HEK293T (cell line): ENCODE measurements at regions not wholly inside any gene's neighbourhood (a gene's known extent, or its start where the extent isn't known, plus 50 kb on each side); places are given as distances from the start of the nearest gene placed in this dataset.

Source experiments
- CTCF ChIA-PET: fragments of 350-600 bp; formaldehyde crosslinking; extraction: SDS; loops from one replicate; lab custom pipeline; 2021; ENCODE audit warnings: antibody characterized with exemption, inconsistent platforms; lab: Yijun Ruan, JAX
- POLR2A ChIA-PET: fragments of 350-600 bp; formaldehyde crosslinking; extraction: SDS; loops from one replicate; lab custom pipeline; 2020; ENCODE audit warnings: antibody characterized with exemption, inconsistent platforms; lab: Yijun Ruan, JAX
- DNase-seq: peaks from one replicate; pipeline ENCODE4 v3.0.0; 2012; ENCODE audit warnings: mixed read lengths; ENCODE audit errors: extremely low spot score
- ARNT ChIP-seq: fragments of 450-650 bp; IDR thresholded peaks from 2 replicates; pipeline ENCODE4 v1.6.1; 2017; ENCODE audit warnings: mild to moderate bottlenecking
- BHLHE40 ChIP-seq: fragments of 450-650 bp; IDR thresholded peaks from 2 replicates; pipeline ENCODE4 v1.6.1; 2016; ENCODE audit warnings: mild to moderate bottlenecking, moderate library complexity, borderline replicate concordance
- CTBP1 ChIP-seq: fragments of 450-650 bp; IDR thresholded peaks from 2 replicates; pipeline ENCODE4 v1.6.1; 2016; ENCODE audit warnings: borderline replicate concordance
- ELF4 ChIP-seq: fragments of 450-650 bp; IDR thresholded peaks from 2 replicates; pipeline ENCODE4 v1.6.1; 2017; ENCODE audit warnings: antibody characterized with exemption
- FOXA1 ChIP-seq: fragments of 450-650 bp; IDR thresholded peaks from 2 replicates; pipeline ENCODE4 v1.6.1; 2016; ENCODE audit warnings: mild to moderate bottlenecking
- FOXK2 ChIP-seq: fragments of 450-650 bp; IDR thresholded peaks from 2 replicates; pipeline ENCODE4 v1.6.1; 2016; ENCODE audit warnings: mild to moderate bottlenecking
- FOXM1 ChIP-seq: fragments of 450-650 bp; IDR thresholded peaks from 2 replicates; pipeline ENCODE4 v1.6.1; 2017; ENCODE audit warnings: mild to moderate bottlenecking, borderline replicate concordance
- HDGF ChIP-seq: fragments of 450-650 bp; IDR thresholded peaks from 2 replicates; pipeline ENCODE4 v1.6.1; 2017; ENCODE audit warnings: antibody characterized with exemption, borderline replicate concordance
- L3MBTL2 ChIP-seq: fragments of 450-650 bp; conservative IDR thresholded peaks from 2 replicates; pipeline ENCODE4 v1.6.1; 2016; ENCODE audit warnings: mild to moderate bottlenecking
- LEF1 ChIP-seq: fragments of 450-650 bp; IDR thresholded peaks from 2 replicates; pipeline ENCODE4 v1.6.1; 2017; ENCODE audit warnings: mild to moderate bottlenecking, borderline replicate concordance
- NFRKB ChIP-seq: fragments of 450-650 bp; IDR thresholded peaks from 2 replicates; pipeline ENCODE4 v1.6.1; 2016; ENCODE audit warnings: mild to moderate bottlenecking, moderate library complexity
- SP1 ChIP-seq: fragments of 450-650 bp; IDR thresholded peaks from 2 replicates; pipeline ENCODE4 v1.6.1; 2017
- SUZ12 ChIP-seq: fragments of 450-650 bp; IDR thresholded peaks from 2 replicates; pipeline ENCODE4 v1.6.1; 2016; ENCODE audit warnings: mild to moderate bottlenecking
- TARDBP ChIP-seq: fragments of 450-650 bp; IDR thresholded peaks from 2 replicates; pipeline ENCODE4 v1.6.1; 2016
- ZNF384 ChIP-seq: fragments of 450-650 bp; IDR thresholded peaks from 2 replicates; pipeline ENCODE4 v1.6.1; 2016
- TF ChIP-seq, protein P1 (sequence below): fragments of 450-650 bp; IDR thresholded peaks from 2 replicates; pipeline ENCODE4 v1.6.1; 2016

DNA sequence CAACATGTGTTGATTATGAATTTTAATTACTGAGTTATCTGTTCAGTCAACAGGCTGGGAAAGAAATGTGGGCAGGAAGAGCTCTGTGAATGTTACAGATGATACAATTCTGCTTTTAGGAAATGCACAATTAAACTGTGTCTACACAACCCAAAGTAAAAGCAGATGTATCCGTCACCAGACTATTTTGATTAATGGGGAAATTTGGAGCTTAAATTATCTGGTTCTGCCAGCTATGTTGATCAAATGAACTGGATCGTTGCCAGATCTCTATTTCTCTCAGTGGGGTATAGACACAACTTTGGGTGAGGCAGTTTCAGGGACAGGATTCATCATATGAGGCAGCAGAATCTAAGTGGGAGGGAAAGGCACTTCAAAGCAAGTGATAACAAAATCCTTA is 136.5 kb downstream of the NEUROD6 start:
- CTCF ChIA-PET = no interaction called here
- POLR2A ChIA-PET = no interaction called here
- TF ChIP-seq ZNF384 (no peak), ARNT (no peak), LEF1 (no peak), HDGF (no peak), FOXM1 (no peak), CTBP1 (no peak), FOXA1 (no peak), L3MBTL2 (no peak), ELF4 (no peak), TARDBP (no peak), FOXK2 (no peak), NFRKB (no peak), SP1 (no peak)
- TF ChIP-seq, protein P1, sequence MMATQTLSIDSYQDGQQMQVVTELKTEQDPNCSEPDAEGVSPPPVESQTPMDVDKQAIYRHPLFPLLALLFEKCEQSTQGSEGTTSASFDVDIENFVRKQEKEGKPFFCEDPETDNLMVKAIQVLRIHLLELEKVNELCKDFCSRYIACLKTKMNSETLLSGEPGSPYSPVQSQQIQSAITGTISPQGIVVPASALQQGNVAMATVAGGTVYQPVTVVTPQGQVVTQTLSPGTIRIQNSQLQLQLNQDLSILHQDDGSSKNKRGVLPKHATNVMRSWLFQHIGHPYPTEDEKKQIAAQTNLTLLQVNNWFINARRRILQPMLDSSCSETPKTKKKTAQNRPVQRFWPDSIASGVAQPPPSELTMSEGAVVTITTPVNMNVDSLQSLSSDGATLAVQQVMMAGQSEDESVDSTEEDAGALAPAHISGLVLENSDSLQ = no peak
- DNase-seq = no peak

DNA sequence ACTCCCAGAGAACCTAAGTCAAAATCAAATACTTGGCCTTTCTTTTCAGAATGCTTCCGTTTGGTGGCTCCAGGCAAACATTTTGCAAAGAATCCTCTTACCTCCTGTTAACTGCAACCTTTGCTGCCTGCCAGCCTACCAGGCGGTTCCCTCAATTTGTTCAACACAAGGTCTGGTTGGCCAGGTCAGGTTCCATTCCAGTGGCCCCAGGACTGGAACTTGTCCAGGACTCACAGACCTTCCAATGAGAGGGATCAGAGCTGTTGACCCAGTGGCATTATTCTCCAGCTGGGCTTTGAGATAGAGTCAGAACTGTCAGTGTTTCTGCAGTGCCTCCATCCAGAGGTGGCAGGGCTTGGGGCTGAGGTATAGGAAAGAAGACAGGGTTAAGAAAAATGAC is 137.0 kb downstream of the NEUROD6 start:
- ChIA-PET POLR2A (no interaction called here), CTCF (no interaction called here)
- TF ChIP-seq ELF4 (no peak), ARNT (no peak), TARDBP (no peak), FOXM1 (no peak), CTBP1 (no peak), FOXK2 (no peak), LEF1 (no peak), HDGF (no peak), FOXA1 (no peak), BHLHE40 (no peak), NFRKB (no peak), SUZ12 (no peak), ZNF384 (no peak), SP1 (no peak), L3MBTL2 (no peak)
- TF ChIP-seq, protein P1 = no peak

DNA sequence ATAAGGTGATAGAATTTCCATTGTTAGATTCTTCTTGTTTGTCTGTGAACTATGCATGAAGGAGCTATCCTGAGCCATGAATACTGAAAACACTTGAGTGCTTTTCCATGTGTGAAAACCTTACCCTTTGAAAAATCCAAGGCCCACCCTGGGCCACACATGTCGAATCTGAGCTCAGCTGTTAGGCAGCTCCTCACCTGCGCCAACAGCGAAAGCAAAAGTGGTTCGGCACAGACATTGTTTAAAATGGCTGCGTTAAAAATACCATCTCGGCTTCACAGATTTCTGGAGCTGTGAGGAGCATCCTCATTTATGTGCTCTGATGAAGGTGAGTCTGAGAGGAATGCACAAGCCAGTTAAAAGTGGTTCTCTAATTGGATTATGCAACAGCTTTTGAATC is 137.7 kb downstream of the NEUROD6 start:
- CTCF ChIA-PET = no interaction called here
- DNase-seq = no peak
- POLR2A ChIA-PET = no interaction called here
- no peak for TF ChIP-seq LEF1
- TF ChIP-seq ZNF384 = no peak
- TF ChIP-seq, protein P1 = no peak
- TF ChIP-seq L3MBTL2 = no peak
- no peak for TF ChIP-seq FOXA1
- TF ChIP-seq SUZ12 = no peak
- TF ChIP-seq ARNT = no peak
- TF ChIP-seq ELF4 = no peak
- no peak for TF ChIP-seq HDGF
- TF ChIP-seq CTBP1 = no peak
- no peak for TF ChIP-seq SP1
- TF ChIP-seq BHLHE40 = no peak
- TF ChIP-seq NFRKB = no peak
- no peak for TF ChIP-seq FOXK2
- no peak for TF ChIP-seq TARDBP
- no peak for TF ChIP-seq FOXM1

More for the DNA sequence above, 137.0 kb downstream of the NEUROD6 start:
- DNase-seq = no peak

DNA sequence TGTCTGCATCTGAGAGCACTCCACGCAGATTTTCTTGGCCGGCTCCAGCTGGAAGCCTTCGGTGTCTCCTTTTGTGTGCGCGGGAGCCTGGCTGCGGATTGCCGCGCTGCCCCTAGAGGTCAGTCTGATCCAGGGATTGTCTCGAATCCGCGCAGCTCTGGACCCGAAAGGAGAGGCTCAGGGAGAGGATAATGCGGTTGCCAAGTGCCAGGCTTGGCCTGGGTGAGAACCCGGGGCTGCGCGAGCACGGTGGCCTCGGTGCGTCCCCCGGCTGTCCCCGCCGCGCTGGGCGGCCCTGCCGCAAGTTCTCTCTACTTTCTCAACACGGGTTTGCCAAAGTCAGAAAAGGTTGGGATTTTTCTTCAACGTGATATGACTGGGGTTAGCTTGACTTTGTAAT is 140.9 kb downstream of the ADCYAP1R1 start:
- DNase-seq = peak; percentile 80
- TF ChIP-seq ARNT (no peak), FOXA1 (no peak), SUZ12 (no peak), FOXM1 (no peak), L3MBTL2 (no peak), TARDBP (no peak), ZNF384 (no peak), CTBP1 (no peak)
- ChIA-PET CTCF (interaction anchor here (0.6 to 1.3 kb wide), 8 partner anchors 23 to 1255 kb away, joined by 3 to 7 read pairs (median 4); no protein-coding TSS in a partner anchor), POLR2A (no interaction called here)

DNA sequence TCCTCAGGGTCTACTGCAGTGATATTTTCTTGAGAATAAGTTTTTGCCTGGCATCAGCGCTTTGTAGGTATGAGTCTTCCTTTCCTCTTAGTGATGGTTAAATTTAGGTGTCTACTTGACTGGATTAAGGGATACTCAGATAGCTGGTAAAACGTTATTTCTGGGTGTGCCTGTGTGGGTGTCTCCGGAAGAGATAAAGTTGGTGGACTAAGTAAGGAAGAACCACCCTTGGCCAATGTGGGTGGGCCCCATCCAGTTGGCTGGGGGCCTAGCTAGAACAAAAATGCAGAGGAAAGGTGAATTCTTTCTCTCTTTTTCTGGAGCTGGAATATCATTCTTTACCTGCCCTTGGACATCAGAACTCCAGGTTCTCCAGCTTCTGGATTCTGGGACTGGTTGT is 138.8 kb downstream of the ADCYAP1R1 start:
- POLR2A ChIA-PET = no interaction called here
- no peak for DNase-seq
- CTCF ChIA-PET = no interaction called here
- TF ChIP-seq NFRKB (no peak), SUZ12 (no peak), ELF4 (no peak), CTBP1 (no peak), LEF1 (no peak), FOXK2 (no peak), FOXM1 (no peak), BHLHE40 (no peak), SP1 (no peak), TARDBP (no peak), FOXA1 (no peak), ARNT (no peak), HDGF (no peak), ZNF384 (no peak), L3MBTL2 (no peak)
- TF ChIP-seq, protein P1 = no peak
